SK-N-SH treated with all-trans-retinoic acid at 6 μM for 48 hours (cell line): ENCODE measurements at regions not wholly inside any gene's neighbourhood (a gene's known extent, or its start where the extent isn't known, plus 50 kb on each side); places are given as distances from the start of the nearest gene placed in this dataset.

Experiments used
- ATAC-seq: fragments of 200-7000 bp; cut with Tn5 transposase; 3 replicates; pipeline ENCODE4 v1.9.1; 2020; ENCODE audit warnings: mild to moderate bottlenecking, moderate library complexity
- ARNTL ChIP-seq: fragments of 450-650 bp; formaldehyde crosslinking; IDR thresholded peaks from 2 replicates; pipeline ENCODE4 v1.5.0; 2020; ENCODE audit warnings: low read depth, mild to moderate bottlenecking, moderate library complexity, borderline replicate concordance
- BACH2 ChIP-seq: fragments of 250-450 bp; sonication (Bioruptor Pico); IDR thresholded peaks from 2 replicates; pipeline ENCODE4 v1.9.0; 2021; ENCODE audit warnings: mild to moderate bottlenecking, borderline replicate concordance
- GLIS3 ChIP-seq: fragments of 250-450 bp; sonication (Bioruptor Pico); IDR thresholded peaks from 2 replicates; pipeline ENCODE4 v1.5.0; 2020; ENCODE audit warnings: mild to moderate bottlenecking, moderate library complexity
- ISL1 ChIP-seq: fragments of 250-450 bp; sonication (Bioruptor Pico); IDR thresholded peaks from 2 replicates; pipeline ENCODE4 v2.1.2; 2022; ENCODE audit warnings: mild to moderate bottlenecking, moderate library complexity
- OSR1 ChIP-seq: fragments of 250-450 bp; sonication (Bioruptor Pico); IDR thresholded peaks from 2 replicates; pipeline ENCODE4 v1.8.0; 2022; ENCODE audit warnings: moderate library complexity, mild to moderate bottlenecking, inconsistent platforms
- RARB ChIP-seq: fragments of 250-450 bp; sonication (Bioruptor Pico); IDR thresholded peaks from 2 replicates; pipeline ENCODE4 v1.8.0; 2021; ENCODE audit warnings: mild to moderate bottlenecking, moderate library complexity
- ZC3H10 ChIP-seq: fragments of 250-450 bp; sonication (Bioruptor Pico); IDR thresholded peaks from 2 replicates; pipeline ENCODE4 v1.5.1; 2021; ENCODE audit warnings: mild to moderate bottlenecking, moderate library complexity
- ZFP3 ChIP-seq: fragments of 250-450 bp; sonication (Bioruptor Pico); IDR thresholded peaks from 2 replicates; pipeline ENCODE4 v1.5.0; 2020; ENCODE audit warnings: mild to moderate bottlenecking, moderate library complexity
- ZFP30 ChIP-seq: fragments of 450-650 bp; formaldehyde crosslinking; IDR thresholded peaks from 2 replicates; pipeline ENCODE4 v1.5.0; 2022; ENCODE audit warnings: mild to moderate bottlenecking, moderate library complexity
- ZNF565 ChIP-seq: fragments of 450-650 bp; formaldehyde crosslinking; conservative IDR thresholded peaks from 2 replicates; pipeline ENCODE4 v1.5.0; 2020; ENCODE audit warnings: low read depth, mild to moderate bottlenecking, moderate library complexity
- ZNF70 ChIP-seq: fragments of 450-650 bp; formaldehyde crosslinking; IDR thresholded peaks from 2 replicates; pipeline ENCODE4 v1.5.0; 2020; ENCODE audit warnings: mild to moderate bottlenecking, moderate library complexity
- ZNF8 ChIP-seq: fragments of 450-650 bp; formaldehyde crosslinking; IDR thresholded peaks from 2 replicates; pipeline ENCODE4 v1.5.0; 2020; ENCODE audit warnings: mild to moderate bottlenecking, moderate library complexity
- TF ChIP-seq, protein P1 (sequence below): fragments of 250-450 bp; sonication (Bioruptor Pico); IDR thresholded peaks from 2 replicates; pipeline ENCODE4 v1.8.0; 2020; ENCODE audit warnings: mild to moderate bottlenecking, moderate library complexity, borderline replicate concordance
- TF ChIP-seq, protein P2 (sequence below): fragments of 250-450 bp; sonication (Bioruptor Pico); IDR thresholded peaks from 2 replicates; pipeline ENCODE4 v1.5.1; 2021; ENCODE audit warnings: mild to moderate bottlenecking, moderate library complexity
- TF ChIP-seq, protein P3 (sequence below): fragments of 250-450 bp; sonication (Bioruptor Pico); IDR thresholded peaks from 2 replicates; pipeline ENCODE4 v1.8.0; 2021; ENCODE audit warnings: low read depth, mild to moderate bottlenecking, moderate library complexity, borderline replicate concordance

DNA sequence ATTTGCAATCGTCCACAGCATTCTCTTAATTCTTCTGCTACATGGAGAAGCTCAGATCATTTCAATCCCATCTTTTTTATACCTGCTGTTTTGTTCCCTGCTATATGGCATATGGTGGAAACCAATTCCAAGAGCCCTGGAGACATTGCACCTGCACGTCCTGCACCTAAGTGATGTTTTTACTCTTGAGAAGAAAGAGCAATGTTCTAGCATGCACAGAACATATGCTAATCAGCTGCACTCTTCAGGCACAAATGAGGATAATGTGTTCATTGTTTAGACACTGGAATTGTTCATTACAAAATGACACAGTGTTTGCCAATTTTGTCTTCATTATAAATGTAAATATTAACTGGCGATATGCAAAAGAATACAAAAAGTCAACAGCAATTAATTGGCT, 935.8 kb downstream of the TLE4 start:
- ATAC-seq: no peak

DNA sequence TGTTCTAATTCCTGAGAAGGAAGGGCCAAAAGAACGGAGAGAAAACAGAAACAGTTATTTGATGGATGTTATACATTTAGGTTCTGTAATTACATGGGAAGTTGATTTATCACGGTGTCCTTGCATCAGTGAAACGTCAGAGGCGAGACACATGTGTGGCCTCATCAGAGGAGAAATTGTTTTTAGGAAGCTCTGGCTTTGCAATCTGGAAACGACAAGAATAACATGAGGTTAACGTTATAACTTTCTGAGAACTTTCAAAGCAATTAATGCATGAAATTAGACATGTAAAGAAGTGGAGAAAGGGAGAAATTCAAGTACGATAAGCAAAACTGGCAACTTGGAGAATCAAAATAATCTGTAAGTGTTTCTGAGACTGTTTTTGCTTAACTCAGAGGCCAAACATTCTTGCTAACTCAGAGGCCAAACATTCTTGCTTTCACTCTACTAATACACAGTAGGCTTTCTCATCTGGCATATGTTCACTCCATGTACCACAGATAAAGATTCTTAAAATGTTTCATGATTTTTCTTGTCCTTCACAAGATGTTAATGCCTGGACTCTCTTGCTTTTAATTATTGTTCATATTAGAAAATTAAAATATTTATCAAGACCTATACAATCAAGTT, 933.0 kb downstream of the TLE4 start:
- no peak for TF ChIP-seq ZNF565 (CRISPR knock-in tag)
- TF ChIP-seq, protein P1, sequence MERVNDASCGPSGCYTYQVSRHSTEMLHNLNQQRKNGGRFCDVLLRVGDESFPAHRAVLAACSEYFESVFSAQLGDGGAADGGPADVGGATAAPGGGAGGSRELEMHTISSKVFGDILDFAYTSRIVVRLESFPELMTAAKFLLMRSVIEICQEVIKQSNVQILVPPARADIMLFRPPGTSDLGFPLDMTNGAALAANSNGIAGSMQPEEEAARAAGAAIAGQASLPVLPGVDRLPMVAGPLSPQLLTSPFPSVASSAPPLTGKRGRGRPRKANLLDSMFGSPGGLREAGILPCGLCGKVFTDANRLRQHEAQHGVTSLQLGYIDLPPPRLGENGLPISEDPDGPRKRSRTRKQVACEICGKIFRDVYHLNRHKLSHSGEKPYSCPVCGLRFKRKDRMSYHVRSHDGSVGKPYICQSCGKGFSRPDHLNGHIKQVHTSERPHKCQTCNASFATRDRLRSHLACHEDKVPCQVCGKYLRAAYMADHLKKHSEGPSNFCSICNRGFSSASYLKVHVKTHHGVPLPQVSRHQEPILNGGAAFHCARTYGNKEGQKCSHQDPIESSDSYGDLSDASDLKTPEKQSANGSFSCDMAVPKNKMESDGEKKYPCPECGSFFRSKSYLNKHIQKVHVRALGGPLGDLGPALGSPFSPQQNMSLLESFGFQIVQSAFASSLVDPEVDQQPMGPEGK (CRISPR knock-in tag): no peak
- no peak for TF ChIP-seq RARB (CRISPR knock-in tag)
- TF ChIP-seq GLIS3 (CRISPR knock-in tag): no peak
- no peak for TF ChIP-seq ZNF70
- no peak for TF ChIP-seq ZC3H10 (CRISPR knock-in tag)
- no peak for TF ChIP-seq ZNF8 (CRISPR knock-in tag)
- TF ChIP-seq, protein P2, sequence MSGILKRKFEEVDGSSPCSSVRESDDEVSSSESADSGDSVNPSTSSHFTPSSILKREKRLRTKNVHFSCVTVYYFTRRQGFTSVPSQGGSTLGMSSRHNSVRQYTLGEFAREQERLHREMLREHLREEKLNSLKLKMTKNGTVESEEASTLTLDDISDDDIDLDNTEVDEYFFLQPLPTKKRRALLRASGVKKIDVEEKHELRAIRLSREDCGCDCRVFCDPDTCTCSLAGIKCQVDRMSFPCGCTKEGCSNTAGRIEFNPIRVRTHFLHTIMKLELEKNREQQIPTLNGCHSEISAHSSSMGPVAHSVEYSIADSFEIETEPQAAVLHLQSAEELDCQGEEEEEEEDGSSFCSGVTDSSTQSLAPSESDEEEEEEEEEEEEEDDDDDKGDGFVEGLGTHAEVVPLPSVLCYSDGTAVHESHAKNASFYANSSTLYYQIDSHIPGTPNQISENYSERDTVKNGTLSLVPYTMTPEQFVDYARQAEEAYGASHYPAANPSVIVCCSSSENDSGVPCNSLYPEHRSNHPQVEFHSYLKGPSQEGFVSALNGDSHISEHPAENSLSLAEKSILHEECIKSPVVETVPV (CRISPR knock-in tag): no peak
- TF ChIP-seq OSR1 (CRISPR knock-in tag): no peak
- no peak for ATAC-seq

More for the DNA sequence above, 935.8 kb downstream of the TLE4 start:
- TF ChIP-seq ARNTL (no peak), ISL1 (no peak), ZNF70 (no peak), OSR1 (CRISPR knock-in tag) (no peak), ZNF8 (CRISPR knock-in tag) (no peak), ZFP30 (CRISPR knock-in tag) (no peak), BACH2 (no peak), ZNF565 (CRISPR knock-in tag) (no peak), RARB (CRISPR knock-in tag) (no peak), ZFP3 (CRISPR knock-in tag) (no peak)
- TF ChIP-seq, protein P1 (CRISPR knock-in tag): no peak
- TF ChIP-seq, protein P3, sequence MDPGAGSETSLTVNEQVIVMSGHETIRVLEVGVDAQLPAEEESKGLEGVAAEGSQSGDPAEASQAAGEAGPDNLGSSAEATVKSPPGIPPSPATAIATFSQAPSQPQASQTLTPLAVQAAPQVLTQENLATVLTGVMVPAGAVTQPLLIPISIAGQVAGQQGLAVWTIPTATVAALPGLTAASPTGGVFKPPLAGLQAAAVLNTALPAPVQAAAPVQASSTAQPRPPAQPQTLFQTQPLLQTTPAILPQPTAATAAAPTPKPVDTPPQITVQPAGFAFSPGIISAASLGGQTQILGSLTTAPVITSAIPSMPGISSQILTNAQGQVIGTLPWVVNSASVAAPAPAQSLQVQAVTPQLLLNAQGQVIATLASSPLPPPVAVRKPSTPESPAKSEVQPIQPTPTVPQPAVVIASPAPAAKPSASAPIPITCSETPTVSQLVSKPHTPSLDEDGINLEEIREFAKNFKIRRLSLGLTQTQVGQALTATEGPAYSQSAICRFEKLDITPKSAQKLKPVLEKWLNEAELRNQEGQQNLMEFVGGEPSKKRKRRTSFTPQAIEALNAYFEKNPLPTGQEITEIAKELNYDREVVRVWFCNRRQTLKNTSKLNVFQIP: no peak

DNA sequence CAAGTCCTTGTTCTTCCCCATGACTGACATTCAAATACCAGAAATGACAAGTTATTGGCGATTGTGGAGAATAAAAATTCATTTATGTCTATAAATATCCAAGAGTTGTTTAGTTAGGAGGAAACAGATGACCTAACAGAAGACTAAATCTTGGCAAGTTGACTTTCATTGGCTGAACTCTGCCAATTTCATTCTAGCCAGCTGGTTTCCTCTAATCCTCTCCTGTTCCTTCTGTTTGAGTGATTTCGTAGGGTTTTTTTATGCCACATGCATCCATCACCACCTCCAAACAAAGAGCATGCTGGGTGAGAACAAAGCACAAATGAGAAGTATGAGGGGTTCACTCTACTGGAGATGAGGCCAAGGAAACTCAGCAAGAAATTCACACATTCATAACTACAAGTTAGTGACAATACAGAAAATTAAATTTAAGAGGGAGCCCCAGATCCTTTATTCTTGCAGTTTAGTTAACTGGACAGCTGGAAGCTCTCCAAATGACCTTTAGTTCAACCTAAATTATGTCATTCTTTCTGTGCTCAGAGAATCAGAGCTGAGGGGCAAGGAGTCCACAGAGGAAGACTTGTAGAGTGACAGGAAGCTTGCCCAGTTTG, 932.0 kb downstream of the TLE4 start:
- TF ChIP-seq ARNTL: no peak
- TF ChIP-seq, protein P1 (CRISPR knock-in tag): no peak
- TF ChIP-seq, protein P2 (CRISPR knock-in tag): no peak
- ATAC-seq: no peak

DNA sequence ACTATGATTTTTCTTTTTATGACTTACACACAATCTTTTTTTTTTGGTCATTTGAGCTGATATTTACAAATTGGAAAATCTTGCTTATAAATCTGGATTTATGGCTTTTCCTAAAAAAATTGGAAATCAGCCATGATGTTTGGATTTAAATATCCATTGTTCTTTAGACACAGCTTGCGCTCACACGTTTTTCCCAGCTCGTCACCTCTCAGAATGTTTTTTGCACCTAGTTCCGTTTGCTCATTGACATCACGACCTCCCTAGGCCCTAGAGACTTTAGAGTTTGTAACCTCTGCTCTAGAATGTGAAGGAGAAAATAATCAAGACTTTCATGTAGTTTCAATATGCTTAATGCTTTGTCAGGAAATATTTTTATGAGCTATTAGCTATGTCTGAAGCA, 930.5 kb downstream of the TLE4 start:
- no peak for ATAC-seq
- TF ChIP-seq ZC3H10 (CRISPR knock-in tag) (no peak), ARNTL (no peak), ZNF8 (CRISPR knock-in tag) (no peak), BACH2 (no peak)
- TF ChIP-seq, protein P1 (CRISPR knock-in tag): no peak
